GM21447 (cell line): ENCODE measurements at regions not wholly inside any gene's neighbourhood (a gene's known extent, or its start where the extent isn't known, plus 50 kb on each side); places are given as distances from the start of the nearest gene placed in this dataset.

Source experiments
- ATAC-seq: cut with Tn5 transposase; IDR thresholded peaks from one replicate; pipeline ENCODE4 v1.9.1; 2021; ENCODE audit not compliant: unreplicated experiment

GRCh38 chr5:109944461-109944860 is 254.7 kb downstream of the MAN2A1 start:
- no peak for ATAC-seq

GRCh38 chr5:109945097-109945678 is 255.5 kb downstream of the MAN2A1 start:
- no peak for ATAC-seq

GRCh38 chr5:109945723-109946480 is 256.2 kb downstream of the MAN2A1 start:
- no peak for ATAC-seq

GRCh38 chr5:109946610-109947009 is 256.9 kb downstream of the MAN2A1 start:
- ATAC-seq: no peak

- ATAC-seq: no peak
Measured at GRCh38 chr5:109947667-109948066, 257.9 kb downstream of the MAN2A1 start.

GRCh38 chr5:109950634-109951033 is 260.9 kb downstream of the MAN2A1 start:
- no peak for ATAC-seq

- ATAC-seq: no peak
Measured at GRCh38 chr5:109951348-109951747, 261.6 kb downstream of the MAN2A1 start.

- no peak for ATAC-seq
Measured at GRCh38 chr5:109951758-109952157, 262.0 kb downstream of the MAN2A1 start.

- ATAC-seq: no peak
Measured at GRCh38 chr5:109953761-109954160, 264.0 kb downstream of the MAN2A1 start.

- ATAC-seq: no peak
Measured at GRCh38 chr5:109956884-109957283, 267.2 kb downstream of the MAN2A1 start.

GRCh38 chr5:109958082-109958481 is 268.4 kb downstream of the MAN2A1 start:
- ATAC-seq: no peak

- ATAC-seq: no peak
Measured at GRCh38 chr5:109959652-109960051, 269.9 kb downstream of the MAN2A1 start.

- ATAC-seq: no peak
Measured at GRCh38 chr5:109961751-109962150, 272.0 kb downstream of the MAN2A1 start.

GRCh38 chr5:109962882-109963603 is 273.3 kb downstream of the MAN2A1 start:
- ATAC-seq: no peak

GRCh38 chr5:109964136-109964535 is 274.4 kb downstream of the MAN2A1 start:
- no peak for ATAC-seq

- no peak for ATAC-seq
Measured at GRCh38 chr5:109965634-109966033, 275.9 kb downstream of the MAN2A1 start.

GRCh38 chr5:109971968-109972367 is 282.2 kb downstream of the MAN2A1 start:
- ATAC-seq: no peak

GRCh38 chr5:109981979-109982378 is 292.3 kb downstream of the MAN2A1 start:
- no peak for ATAC-seq

GRCh38 chr5:109982966-109983534 is 293.3 kb downstream of the MAN2A1 start:
- no peak for ATAC-seq

GRCh38 chr5:109986726-109987125 is 297.0 kb downstream of the MAN2A1 start:
- no peak for ATAC-seq

GRCh38 chr5:109987355-109987754 is 297.6 kb downstream of the MAN2A1 start:
- no peak for ATAC-seq

- ATAC-seq: no peak
Measured at GRCh38 chr5:109987970-109988369, 298.2 kb downstream of the MAN2A1 start.
